ENCODE measurements at regions not wholly inside any gene's neighbourhood (a gene's known extent, or its start where the extent isn't known, plus 50 kb on each side); places are given as distances from the start of the nearest gene placed in this dataset.

DNA sequence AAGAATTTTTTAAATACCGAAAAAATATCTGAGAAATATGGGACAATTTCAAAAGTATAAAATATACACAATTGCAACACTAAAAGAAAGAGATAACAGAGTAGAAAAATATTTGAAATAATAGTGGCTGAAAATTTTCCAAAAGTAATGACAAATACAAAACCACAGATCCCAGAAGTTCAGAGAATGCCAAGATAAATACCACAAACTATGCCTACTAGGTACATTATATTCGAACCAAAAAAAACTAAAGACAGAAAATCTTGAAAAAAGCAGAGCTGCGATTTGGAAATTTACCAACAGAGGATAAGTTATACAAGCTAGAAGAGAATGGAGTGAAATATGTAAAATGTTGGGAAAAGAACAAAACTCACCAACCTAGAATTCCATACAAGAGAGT, 191.3 kb upstream of the ELAC2 start:
- TF ChIP-seq, protein P1, sequence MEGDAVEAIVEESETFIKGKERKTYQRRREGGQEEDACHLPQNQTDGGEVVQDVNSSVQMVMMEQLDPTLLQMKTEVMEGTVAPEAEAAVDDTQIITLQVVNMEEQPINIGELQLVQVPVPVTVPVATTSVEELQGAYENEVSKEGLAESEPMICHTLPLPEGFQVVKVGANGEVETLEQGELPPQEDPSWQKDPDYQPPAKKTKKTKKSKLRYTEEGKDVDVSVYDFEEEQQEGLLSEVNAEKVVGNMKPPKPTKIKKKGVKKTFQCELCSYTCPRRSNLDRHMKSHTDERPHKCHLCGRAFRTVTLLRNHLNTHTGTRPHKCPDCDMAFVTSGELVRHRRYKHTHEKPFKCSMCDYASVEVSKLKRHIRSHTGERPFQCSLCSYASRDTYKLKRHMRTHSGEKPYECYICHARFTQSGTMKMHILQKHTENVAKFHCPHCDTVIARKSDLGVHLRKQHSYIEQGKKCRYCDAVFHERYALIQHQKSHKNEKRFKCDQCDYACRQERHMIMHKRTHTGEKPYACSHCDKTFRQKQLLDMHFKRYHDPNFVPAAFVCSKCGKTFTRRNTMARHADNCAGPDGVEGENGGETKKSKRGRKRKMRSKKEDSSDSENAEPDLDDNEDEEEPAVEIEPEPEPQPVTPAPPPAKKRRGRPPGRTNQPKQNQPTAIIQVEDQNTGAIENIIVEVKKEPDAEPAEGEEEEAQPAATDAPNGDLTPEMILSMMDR (IDR thresholded peaks at IDR 0.05), result no peak
- TF ChIP-seq POLR2AphosphoS5 (IDR thresholded peaks at IDR 0.05) (no peak), POLR2A (IDR thresholded peaks at IDR 0.05) (no peak)

Data from prostate gland (tissue), 2 donors.